NCI-H187 treated with DMSO at 0.1 percent for 48 hours (cell line): ENCODE measurements at regions not wholly inside any gene's neighbourhood (a gene's known extent, or its start where the extent isn't known, plus 50 kb on each side); places are given as distances from the start of the nearest gene placed in this dataset.

ENCODE experiments used
- DNase-seq: peaks from one replicate; lab custom pipeline; 2025; lab: John Stamatoyannopoulos, UW

- no peak for DNase-seq
These were observed 65.1 kb upstream of the PRR20A start for GRCh38 chr13:57075588-57075987.

GRCh38 chr13:57087006-57087405 is 53.7 kb upstream of the PRR20A start:
- no peak for DNase-seq
